GM12878 (cell line): ENCODE measurements at regions not wholly inside any gene's neighbourhood (a gene's known extent, or its start where the extent isn't known, plus 50 kb on each side); places are given as distances from the start of the nearest gene placed in this dataset.

Source experiments
- ATAC-seq: fragments of 200-7000 bp; cut with Tn5 transposase; 3 replicates; pipeline ENCODE4 v1.9.1; 2020; ENCODE audit warnings: mild to moderate bottlenecking, moderate library complexity
- BruUV-seq: library from RNA; stranded (reverse); fragments of 400-500 nt; replicated peaks from 2 replicates; lab custom pipeline; 2021; lab: Mats Ljungman, UMichigan
- CTCF ChIA-PET: fragments of 300-600 bp; sonication (Branson Sonifier 250); formaldehyde crosslinking; extraction: SDS; loops from one replicate; lab custom pipeline; 2021; ENCODE audit warnings: inconsistent platforms; lab: Yijun Ruan, JAX
- POLR2A ChIA-PET: fragments of 350-600 bp; formaldehyde crosslinking; extraction: SDS; loops from one replicate; lab custom pipeline; 2021; ENCODE audit warnings: inconsistent platforms; lab: Charles Lee
- RAD21 ChIA-PET: fragments of 300-600 bp; sonication (Branson Sonifier 250); formaldehyde crosslinking; loops from one replicate; lab custom pipeline; 2023; ENCODE audit warnings: antibody characterized with exemption; ENCODE audit not compliant: unreplicated experiment; lab: Charles Lee
- SMC1A ChIA-PET: fragments of 300-600 bp; sonication (Branson Sonifier 250); formaldehyde crosslinking; loops from one replicate; lab custom pipeline; 2023; ENCODE audit not compliant: unreplicated experiment, uncharacterized antibody; lab: Charles Lee
- DNase-seq: peaks from one replicate; pipeline ENCODE4 v3.0.0-alpha.2; 2011; ENCODE audit warnings: low read depth, low spot score
- FAIRE-seq: peaks from 3 replicates; lab custom pipeline; 2011; peaks lifted over from hg19 to GRCh38; lab: Jason Lieb, UNC
- H2AFZ ChIP-seq: 2 replicates; pipeline ENCODE4 v1.6.0; 2011; ENCODE audit warnings: low read depth, low read length, control low read depth; ENCODE audit not compliant: control insufficient read depth
- H3K27ac ChIP-seq: 2 replicates; pipeline ENCODE4 v1.5.1; 2011; ENCODE audit warnings: control low read depth; ENCODE audit not compliant: control insufficient read depth, insufficient read depth
- H3K27me3 ChIP-seq, 2 experiments: replicated peaks in 1 of 2; 2 replicates each; pipeline versions ENCODE4 v1.6.0 to v1.6.1; 2011; ENCODE audit warnings: low read length in 1 of 2; ENCODE audit not compliant: control insufficient read depth in 2 of 2, insufficient read depth in 2 of 2
- H3K36me3 ChIP-seq, 2 experiments: 2 replicates each; pipeline ENCODE4 v1.5.1; 2011; ENCODE audit warnings: low read length in 1 of 2; ENCODE audit not compliant: control insufficient read depth in 2 of 2, insufficient read depth in 2 of 2
- H3K4me1 ChIP-seq: 2 replicates; pipeline ENCODE4 v1.6.1; 2011; ENCODE audit warnings: mild to moderate bottlenecking, low read length, moderate library complexity, mixed read lengths; ENCODE audit not compliant: control insufficient read depth, insufficient read depth
- H3K4me2 ChIP-seq: 2 replicates; pipeline ENCODE4 v1.6.0; 2011; ENCODE audit warnings: control low read depth; ENCODE audit not compliant: control insufficient read depth, insufficient read depth
- H3K4me3 ChIP-seq: fragments of 200-600 bp; sonication (generic); 2 replicates; pipeline ENCODE4 v1.5.1; 2016
- H3K79me2 ChIP-seq: 2 replicates; pipeline ENCODE4 v1.6.0; 2011; ENCODE audit warnings: low read length; ENCODE audit not compliant: control insufficient read depth, insufficient read depth
- H3K9ac ChIP-seq: 2 replicates; pipeline ENCODE4 v1.8.0; 2011; ENCODE audit warnings: low read length, control low read depth, mixed read lengths; ENCODE audit not compliant: control insufficient read depth, insufficient read depth
- H3K9me3 ChIP-seq: replicated peaks from 3 replicates; pipeline ENCODE4 v1.5.1; 2011; ENCODE audit warnings: mild to moderate bottlenecking, low read length; ENCODE audit not compliant: control insufficient read depth, insufficient read depth
- H4K20me1 ChIP-seq: 2 replicates; pipeline ENCODE4 v1.6.0; 2011; ENCODE audit not compliant: control insufficient read depth, insufficient read depth
- EP300 ChIP-seq, 2 experiments: fragments of 150-350 bp in 1 of 2; IDR thresholded peaks; 2 replicates each; pipeline ENCODE4 v1.6.1; 2011 to 2012; ENCODE audit warnings: low read depth in 2 of 2, low read length in 2 of 2, borderline replicate concordance in 1 of 2, improper control_type of control experiment in 1 of 2, inconsistent platforms in 1 of 2; ENCODE audit not compliant: control insufficient read depth in 1 of 2
- EZH2 ChIP-seq: IDR thresholded peaks from 2 replicates; pipeline ENCODE4 v1.6.1; 2012; ENCODE audit warnings: low read depth, mild to moderate bottlenecking, control low read depth, inconsistent platforms, low read length, borderline replicate concordance; ENCODE audit not compliant: control insufficient read depth
- GABPA ChIP-seq: IDR thresholded peaks from 2 replicates; pipeline ENCODE4 v1.6.1; 2014; ENCODE audit warnings: antibody characterized with exemption, low read depth, mild to moderate bottlenecking, inconsistent platforms
- HSF1 ChIP-seq: fragments of 150-350 bp; IDR thresholded peaks from 2 replicates; pipeline ENCODE4 v1.6.1; 2014; ENCODE audit warnings: mild to moderate bottlenecking, low read depth, low read length
- MLLT1 ChIP-seq: fragments of 450-650 bp; IDR thresholded peaks from 2 replicates; pipeline ENCODE4 v1.6.1; 2016; ENCODE audit warnings: mild to moderate bottlenecking
- MYB ChIP-seq: fragments of 150-350 bp; IDR thresholded peaks from 2 replicates; pipeline ENCODE4 v1.6.1; 2014; ENCODE audit warnings: mild to moderate bottlenecking, low read depth, low read length, borderline replicate concordance
- NR2C2 ChIP-seq: IDR thresholded peaks from 2 replicates; pipeline ENCODE4 v1.6.1; 2011; ENCODE audit warnings: borderline replicate concordance, low read depth; ENCODE audit not compliant: control insufficient read depth, insufficient read length
- PAX8 ChIP-seq: fragments of 450-650 bp; IDR thresholded peaks from 2 replicates; pipeline ENCODE4 v1.6.1; 2017; ENCODE audit warnings: mild to moderate bottlenecking, moderate library complexity
- PML ChIP-seq: IDR thresholded peaks from 2 replicates; pipeline ENCODE4 v1.6.1; 2012; ENCODE audit warnings: low read length, inconsistent platforms
- SIN3A ChIP-seq: IDR thresholded peaks from 2 replicates; pipeline ENCODE4 v1.6.1; 2012; ENCODE audit warnings: low read depth, low read length, improper control_type of control experiment
- SMC3 ChIP-seq: IDR thresholded peaks from 2 replicates; pipeline ENCODE4 v1.6.1; 2011; ENCODE audit warnings: low read length, improper control_type of control experiment, borderline replicate concordance
- SREBF2 ChIP-seq: IDR thresholded peaks from 2 replicates; pipeline ENCODE4 v1.6.1; 2012; ENCODE audit warnings: mild to moderate bottlenecking, low read length
- SUPT20H ChIP-seq: IDR thresholded peaks from 2 replicates; pipeline ENCODE4 v1.6.1; 2011; ENCODE audit warnings: low read depth, mild to moderate bottlenecking, low read length, moderate library complexity, borderline replicate concordance; ENCODE audit not compliant: control insufficient read depth
- ZBTB40 ChIP-seq: fragments of 450-650 bp; IDR thresholded peaks from 2 replicates; pipeline ENCODE4 v1.6.1; 2016; ENCODE audit warnings: mild to moderate bottlenecking, moderate library complexity, borderline replicate concordance
- ZNF207 ChIP-seq: fragments of 450-650 bp; IDR thresholded peaks from 2 replicates; pipeline ENCODE4 v1.6.1; 2014; ENCODE audit warnings: antibody characterized with exemption, mild to moderate bottlenecking, borderline replicate concordance
- ZNF217 ChIP-seq: fragments of 450-650 bp; IDR thresholded peaks from 2 replicates; pipeline ENCODE4 v1.6.1; 2017; ENCODE audit warnings: antibody characterized with exemption, mild to moderate bottlenecking
- WGBS: methylation state at CpG from one replicate; pipeline ENCODE4 v1.1.6; 2016; ENCODE audit warnings: low lambda C conversion rate; ENCODE audit not compliant: insufficient replicate concordance, insufficient coverage; ENCODE audit errors: missing lambda C conversion rate; 5-methylcytosine and 5-hydroxymethylcytosine counted together
- in situ Hi-C: fragments of 300-500 bp; cut with MboI; formaldehyde crosslinking; loops from 9 replicates; pipeline ENCODE4 v1.14.3; 2018; ENCODE audit warnings: mixed read lengths
- intact Hi-C: fragments of 100-400 bp; cut with micrococcal nuclease; formaldehyde crosslinking; loops from one replicate; pipeline ENCODE4 v1.14.2; 2022; ENCODE audit not compliant: unreplicated experiment

- no peak for TF ChIP-seq ZNF217
Observed at GRCh38 chr15:56812961-56813360, 79.7 kb upstream of the ZNF280D start (continued).

GRCh38 chr15:56812221-56812620 lies 78.9 kb upstream of the ZNF280D start:
- no peak overlapping the region for H2AFZ ChIP-seq
- 34% methylated on average over 3 of the region's 3 CpGs for WGBS
- in situ Hi-C loops, result loop anchor here (25.0 kb wide), 1 partner anchor 725 kb away; no protein-coding TSS in a partner anchor
- SMC1A ChIA-PET, result no interaction called here
- TF ChIP-seq MLLT1 (no peak), MYB (no peak), EP300 (IDR thresholded peaks at IDR 0.05; ENCODE audit: borderline replicate concordance in 1 of 2, control insufficient read depth in 1 of 2, low read depth in 2 of 2, low read length in 2 of 2) (no peak), SREBF2 (no peak), SUPT20H (no peak), EZH2 (no peak), ZNF207 (no peak), HSF1 (no peak), NR2C2 (no peak), SIN3A (no peak), GABPA (no peak), SMC3 (no peak), PAX8 (no peak), ZBTB40 (no peak), PML (no peak)
- TF ChIP-seq, all 136 proteins: peak for 0
- Histone ChIP-seq H3K9me3 (peaks cover 9% of the 10 kb centered on the region), H3K4me1 (no peaks in the 10 kb centered on the region), H3K9ac (no peak overlapping the region), H3K27me3 (no peaks in the 10 kb centered on the region), H3K36me3 (no peaks in the 10 kb centered on the region), H3K79me2 (no peaks in the 10 kb centered on the region), H3K4me3 (no peak overlapping the region), H3K4me2 (no peak overlapping the region), H3K27ac (no peak overlapping the region), H4K20me1 (no peaks in the 10 kb centered on the region)
- FAIRE-seq, result no peak
- ChIA-PET POLR2A (no interaction called here), RAD21 (interaction anchor here (1.2 kb wide), 1 partner anchor 494 kb away, joined by 3 read pairs; no protein-coding TSS in a partner anchor), CTCF (no interaction called here)
- no peak for DNase-seq
- no peak for ATAC-seq
- intact Hi-C loops, result no loop called here
- BruUV-seq, result no TSS peak
